Testis (tissue), 2 donors: ENCODE measurements at regions not wholly inside any gene's neighbourhood (a gene's known extent, or its start where the extent isn't known, plus 50 kb on each side); places are given as distances from the start of the nearest gene placed in this dataset.

Source experiments
- DNase-seq: peaks from one replicate; pipeline ENCODE4 v3.0.0-alpha.2; 2019
- H3K27ac ChIP-seq, 2 donors: fragments of 200-600 bp; sonication (generic); one replicate each; pipeline ENCODE4 v1.5.1; 2019
- H3K27me3 ChIP-seq: fragments of 200-600 bp; sonication (generic); one replicate; pipeline ENCODE4 v1.5.1; 2019
- H3K36me3 ChIP-seq: fragments of 200-600 bp; sonication (generic); one replicate; pipeline ENCODE4 v1.5.1; 2017; ENCODE audit warnings: low read depth; ENCODE audit errors: missing control alignments
- H3K4me1 ChIP-seq: fragments of 200-600 bp; sonication (generic); one replicate; pipeline ENCODE4 v1.5.1; 2019
- H3K4me3 ChIP-seq, 2 donors: fragments of 200-600 bp; sonication (generic); one replicate each; pipeline ENCODE4 v1.5.1; 2017 to 2019
- H3K9me3 ChIP-seq: fragments of 200-600 bp; sonication (generic); one replicate; pipeline ENCODE4 v1.5.1; 2017
- POLR2A ChIP-seq: fragments of 450-650 bp; IDR thresholded peaks from one replicate; pipeline ENCODE4 v1.6.1; 2017; ENCODE audit warnings: antibody characterized with exemption, mild to moderate bottlenecking, moderate library complexity
- WGBS, 2 donors: methylation state at CpG; one replicate each; pipeline ENCODE4 v1.1.5; 2018; 5-methylcytosine and 5-hydroxymethylcytosine counted together
- intact Hi-C: fragments of 100-400 bp; cut with DNase I; formaldehyde crosslinking; loops from one replicate; pipeline ENCODE4 v1.15.1; 2023; ENCODE audit warnings: low total_unique reads
- TF ChIP-seq, protein P1 (sequence below), 3 experiments: fragments of 450-650 bp in 2 of 3; fragments of 200-600 bp in 1 of 3; sonication (generic) in 1 of 3; IDR thresholded peaks; one replicate each; pipeline ENCODE4 v1.5.1; 2016 to 2019; ENCODE audit warnings: antibody characterized with exemption in 3 of 3, mild to moderate bottlenecking in 2 of 3, moderate library complexity in 1 of 3

DNA sequence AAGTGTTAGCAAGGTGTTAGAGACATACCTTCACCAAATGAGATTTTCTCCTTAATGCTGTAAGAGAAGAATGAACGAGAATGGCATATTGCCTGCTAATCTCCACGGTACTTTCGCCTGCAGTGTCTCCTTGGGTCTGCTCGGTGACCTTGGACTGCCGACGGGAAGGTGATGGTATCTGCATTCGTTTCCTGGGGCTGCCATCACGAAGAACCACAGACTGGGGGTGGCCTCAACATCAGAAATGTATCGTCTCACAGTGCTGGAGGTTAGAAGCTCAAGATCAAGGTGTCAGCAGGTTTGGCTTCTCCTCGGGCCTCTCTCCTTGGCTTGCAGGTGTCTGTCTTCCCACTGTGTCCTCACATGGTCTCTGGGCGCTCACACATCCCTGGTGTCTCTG is 86.3 kb upstream of the TNRC6C start:
- Histone ChIP-seq H3K4me1 (no peaks in the 10 kb centered on the region), H3K4me3 (no peak overlapping the region), H3K9me3 (no peaks in the 10 kb centered on the region), H3K36me3 (no peaks in the 10 kb centered on the region), H3K27me3 (no peaks in the 10 kb centered on the region), H3K27ac (no peak overlapping the region)
- 58 to 67% methylated on average over 11 of the region's 11 CpGs for WGBS, 2 donors
- TF ChIP-seq POLR2A, result no peak
- TF ChIP-seq, protein P1, sequence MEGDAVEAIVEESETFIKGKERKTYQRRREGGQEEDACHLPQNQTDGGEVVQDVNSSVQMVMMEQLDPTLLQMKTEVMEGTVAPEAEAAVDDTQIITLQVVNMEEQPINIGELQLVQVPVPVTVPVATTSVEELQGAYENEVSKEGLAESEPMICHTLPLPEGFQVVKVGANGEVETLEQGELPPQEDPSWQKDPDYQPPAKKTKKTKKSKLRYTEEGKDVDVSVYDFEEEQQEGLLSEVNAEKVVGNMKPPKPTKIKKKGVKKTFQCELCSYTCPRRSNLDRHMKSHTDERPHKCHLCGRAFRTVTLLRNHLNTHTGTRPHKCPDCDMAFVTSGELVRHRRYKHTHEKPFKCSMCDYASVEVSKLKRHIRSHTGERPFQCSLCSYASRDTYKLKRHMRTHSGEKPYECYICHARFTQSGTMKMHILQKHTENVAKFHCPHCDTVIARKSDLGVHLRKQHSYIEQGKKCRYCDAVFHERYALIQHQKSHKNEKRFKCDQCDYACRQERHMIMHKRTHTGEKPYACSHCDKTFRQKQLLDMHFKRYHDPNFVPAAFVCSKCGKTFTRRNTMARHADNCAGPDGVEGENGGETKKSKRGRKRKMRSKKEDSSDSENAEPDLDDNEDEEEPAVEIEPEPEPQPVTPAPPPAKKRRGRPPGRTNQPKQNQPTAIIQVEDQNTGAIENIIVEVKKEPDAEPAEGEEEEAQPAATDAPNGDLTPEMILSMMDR (IDR thresholded peaks at IDR 0.05), result no peak
- DNase-seq, result no peak
- intact Hi-C loops, result no loop called here

DNA sequence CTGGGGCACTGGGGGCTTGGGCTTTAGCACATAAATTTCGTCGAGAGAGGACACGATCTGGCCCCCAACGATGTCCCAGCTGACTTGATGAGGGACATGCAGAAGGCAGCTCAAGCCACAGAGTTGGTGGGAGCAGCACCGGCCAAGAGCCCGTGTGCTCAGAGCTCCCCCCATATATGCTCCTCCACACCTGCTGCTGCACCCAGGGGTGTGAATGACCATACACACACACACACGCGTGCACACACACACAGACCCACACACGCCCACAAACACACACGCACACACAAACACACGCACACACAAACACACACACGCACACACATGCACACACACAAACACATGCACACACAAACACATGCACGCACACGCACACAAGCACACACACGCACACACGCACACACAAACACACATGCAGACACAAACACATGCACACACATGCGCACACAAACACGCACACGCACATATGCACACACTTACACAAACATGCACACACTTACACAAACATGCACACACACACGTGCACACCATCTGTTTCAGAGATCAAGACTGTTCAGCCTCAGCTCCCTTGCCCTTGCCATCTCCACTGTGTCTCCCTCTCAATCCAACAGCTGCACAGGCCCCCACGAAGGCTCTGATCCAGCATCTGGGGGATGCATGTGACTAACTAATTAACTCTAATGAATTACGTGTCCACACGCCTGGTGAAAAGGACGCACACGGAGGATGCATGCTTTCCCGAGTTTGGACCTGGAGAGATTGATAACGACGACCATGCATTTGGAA is 85.6 kb upstream of the TNRC6C start:
- no peaks in the 10 kb centered on the region for H3K4me1 ChIP-seq
- H3K4me3 ChIP-seq, result no peak overlapping the region
- TF ChIP-seq POLR2A, result no peak
- TF ChIP-seq, protein P1 (IDR thresholded peaks at IDR 0.05), result no peak
- no peaks in the 10 kb centered on the region for H3K27me3 ChIP-seq
- no peaks in the 10 kb centered on the region for H3K36me3 ChIP-seq
- WGBS, 2 donors, result 70 to 73% methylated on average over 20 to 28 of the region's 28 CpGs
- intact Hi-C loops, result no loop called here
- no peak overlapping the region for H3K27ac ChIP-seq
- no peaks in the 10 kb centered on the region for H3K9me3 ChIP-seq
- DNase-seq, result no peak

GRCh38 chr17:77873500-77874302 is 84.8 kb upstream of the TNRC6C start:
- Histone ChIP-seq H3K27ac (no peak overlapping the region), H3K9me3 (no peaks in the 10 kb centered on the region), H3K27me3 (no peaks in the 10 kb centered on the region), H3K4me3 (no peak overlapping the region), H3K4me1 (no peaks in the 10 kb centered on the region), H3K36me3 (no peaks in the 10 kb centered on the region)
- TF ChIP-seq POLR2A, result no peak
- TF ChIP-seq, protein P1 (IDR thresholded peaks at IDR 0.05), result no peak
- WGBS, 2 donors, result 60 to 68% methylated on average over 10 to 14 of the region's 14 CpGs
- no peak for DNase-seq
- intact Hi-C loops, result no loop called here

DNA sequence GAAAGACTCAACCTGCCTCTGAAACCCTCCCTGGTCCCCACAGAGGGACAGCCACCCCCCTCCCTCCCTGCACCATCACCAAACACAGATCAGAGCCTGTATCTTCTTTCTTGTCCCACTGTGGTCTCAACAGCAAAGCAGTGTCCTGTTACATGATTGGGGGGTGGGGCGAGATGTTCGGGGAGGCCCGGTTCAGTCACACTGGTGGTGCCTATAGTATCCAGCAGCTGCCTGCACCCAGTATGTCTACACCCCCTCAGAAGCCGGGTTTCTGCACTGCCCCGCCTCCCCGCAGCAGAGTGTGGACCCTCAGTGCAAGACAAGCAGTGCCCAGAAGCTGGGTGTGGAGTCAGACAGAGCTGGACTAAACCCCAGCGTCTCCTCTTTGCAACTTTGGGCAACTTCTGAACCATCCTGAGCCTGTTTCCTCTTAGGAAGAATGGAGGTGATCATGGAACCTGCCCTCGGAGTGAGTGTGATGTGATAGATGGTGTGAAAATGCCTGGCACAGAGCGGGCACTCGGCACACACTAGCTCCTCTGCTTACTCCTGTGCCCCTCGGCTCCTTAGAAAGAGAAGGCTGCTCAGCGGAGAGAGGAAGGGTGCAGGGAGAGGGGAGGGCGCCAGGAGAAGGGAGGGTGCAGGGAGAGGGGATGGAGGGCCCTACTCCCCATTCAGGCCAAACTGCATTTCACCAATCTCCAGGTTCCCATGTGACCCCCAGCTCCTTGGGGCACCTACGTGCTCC is 84.0 kb upstream of the TNRC6C start:
- 87 to 90% methylated on average over 11 to 14 of the region's 14 CpGs for WGBS, 2 donors
- no peak overlapping the region for H3K4me3 ChIP-seq
- H3K9me3 ChIP-seq, result no peaks in the 10 kb centered on the region
- DNase-seq, result no peak
- H3K4me1 ChIP-seq, result no peaks in the 10 kb centered on the region
- TF ChIP-seq, protein P1 (IDR thresholded peaks at IDR 0.05), result no peak
- TF ChIP-seq POLR2A, result no peak
- no peaks in the 10 kb centered on the region for H3K27me3 ChIP-seq
- H3K27ac ChIP-seq, result no peak overlapping the region
- H3K36me3 ChIP-seq, result no peaks in the 10 kb centered on the region
- intact Hi-C loops, result no loop called here
